ENCODE measurements at regions not wholly inside any gene's neighbourhood (a gene's known extent, or its start where the extent isn't known, plus 50 kb on each side); places are given as distances from the start of the nearest gene placed in this dataset.

- Histone ChIP-seq H3K27ac (ENCODE audit: low read depth, low read length, severe bottlenecking) (no peak overlapping the region), H3K4me1 (ENCODE audit: control insufficient read depth, insufficient read depth, low read length, poor library complexity, severe bottlenecking) (no peaks in the 10 kb centered on the region), H3K9me3 (ENCODE audit: control insufficient read depth, low read length) (no peaks in the 10 kb centered on the region), H3K4me3 (ENCODE audit: extremely low read depth, insufficient read depth, low read length, poor library complexity, severe bottlenecking) (no peak overlapping the region), H3K36me3 (ENCODE audit: control insufficient read depth, insufficient read depth, low read length) (no peaks in the 10 kb centered on the region)
- 84 to 93% methylated on average over 2 of the region's 2 CpGs for WGBS, 2 experiments (ENCODE audit: insufficient coverage in 2 of 2)
These were observed 112.8 kb downstream of the DSC3 start for GRCh38 chr18:30929718-30930117.

- Histone ChIP-seq H3K4me1 (ENCODE audit: control insufficient read depth, insufficient read depth, low read length, poor library complexity, severe bottlenecking) (no peaks in the 10 kb centered on the region), H3K36me3 (ENCODE audit: control insufficient read depth, insufficient read depth, low read length) (no peaks in the 10 kb centered on the region), H3K9me3 (ENCODE audit: control insufficient read depth, low read length) (no peaks in the 10 kb centered on the region), H3K27ac (ENCODE audit: low read depth, low read length, severe bottlenecking) (no peak overlapping the region), H3K4me3 (ENCODE audit: extremely low read depth, insufficient read depth, low read length, poor library complexity, severe bottlenecking) (no peak overlapping the region)
- no CpG with 5 or more reads among the region's 2 CpGs for WGBS, 2 experiments (ENCODE audit: insufficient coverage in 2 of 2)
These were observed 113.5 kb downstream of the DSC3 start for GRCh38 chr18:30929065-30929464.

- 86 to 100% methylated on average over 1 of the region's 5 CpGs for whole genome bisulfite sequencing, 2 experiments (ENCODE audit: insufficient coverage in 2 of 2)
- H3K9me3 ChIP-seq (ENCODE audit: control insufficient read depth, low read length) = no peaks in the 10 kb centered on the region
- no peaks in the 10 kb centered on the region for H3K4me1 ChIP-seq (ENCODE audit: control insufficient read depth, insufficient read depth, low read length, poor library complexity, severe bottlenecking)
These were observed 114.9 kb downstream of the DSC3 start for GRCh38 chr18:30927517-30928075.

GRCh38 chr18:30927042-30927441 is 115.5 kb downstream of the DSC3 start:
- no peaks in the 10 kb centered on the region for H3K9me3 ChIP-seq (ENCODE audit: control insufficient read depth, low read length)
- no peak overlapping the region for H3K4me3 ChIP-seq (ENCODE audit: extremely low read depth, insufficient read depth, low read length, poor library complexity, severe bottlenecking)
- H3K27ac ChIP-seq (ENCODE audit: low read depth, low read length, severe bottlenecking) = no peak overlapping the region
- H3K36me3 ChIP-seq (ENCODE audit: control insufficient read depth, insufficient read depth, low read length) = no peaks in the 10 kb centered on the region
- H3K4me1 ChIP-seq (ENCODE audit: control insufficient read depth, insufficient read depth, low read length, poor library complexity, severe bottlenecking) = no peaks in the 10 kb centered on the region
- WGBS, 2 experiments (ENCODE audit: insufficient coverage in 2 of 2) = no CpG with 5 or more reads among the region's 1 CpG

More at GRCh38 chr18:30927517-30928075, 114.9 kb downstream of the DSC3 start:
- Histone ChIP-seq H3K4me3 (ENCODE audit: extremely low read depth, insufficient read depth, low read length, poor library complexity, severe bottlenecking) (no peak overlapping the region), H3K27ac (ENCODE audit: low read depth, low read length, severe bottlenecking) (no peak overlapping the region), H3K36me3 (ENCODE audit: control insufficient read depth, insufficient read depth, low read length) (no peaks in the 10 kb centered on the region)

- WGBS, 2 experiments (ENCODE audit: insufficient coverage in 2 of 2) = 100% methylated on average over 1 of the region's 1 CpG; no CpG with 5 or more reads in 1 of the 2 experiments
- Histone ChIP-seq H3K4me1 (ENCODE audit: control insufficient read depth, insufficient read depth, low read length, poor library complexity, severe bottlenecking) (no peaks in the 10 kb centered on the region), H3K9me3 (ENCODE audit: control insufficient read depth, low read length) (no peaks in the 10 kb centered on the region), H3K36me3 (ENCODE audit: control insufficient read depth, insufficient read depth, low read length) (no peaks in the 10 kb centered on the region), H3K4me3 (ENCODE audit: extremely low read depth, insufficient read depth, low read length, poor library complexity, severe bottlenecking) (no peak overlapping the region), H3K27ac (ENCODE audit: low read depth, low read length, severe bottlenecking) (no peak overlapping the region)
These were observed 116.7 kb downstream of the DSC3 start for GRCh38 chr18:30925795-30926194.

GRCh38 chr18:30920757-30921156 is 121.8 kb downstream of the DSC3 start:
- 91 to 100% methylated on average over 1 to 2 of the region's 5 CpGs for WGBS, 2 experiments (ENCODE audit: insufficient coverage in 2 of 2)
- H3K9me3 ChIP-seq (ENCODE audit: control insufficient read depth, low read length) = no peaks in the 10 kb centered on the region

GRCh38 chr18:30920351-30920750 is 122.2 kb downstream of the DSC3 start:
- Histone ChIP-seq H3K9me3 (ENCODE audit: control insufficient read depth, low read length) (no peaks in the 10 kb centered on the region), H3K4me1 (ENCODE audit: control insufficient read depth, insufficient read depth, low read length, poor library complexity, severe bottlenecking) (no peaks in the 10 kb centered on the region), H3K27ac (ENCODE audit: low read depth, low read length, severe bottlenecking) (no peak overlapping the region), H3K4me3 (ENCODE audit: extremely low read depth, insufficient read depth, low read length, poor library complexity, severe bottlenecking) (no peak overlapping the region), H3K36me3 (ENCODE audit: control insufficient read depth, insufficient read depth, low read length) (no peaks in the 10 kb centered on the region)
- 94% methylated on average over 2 of the region's 3 CpGs; no CpG with 5 or more reads in 1 of the 2 experiments for WGBS, 2 experiments (ENCODE audit: insufficient coverage in 2 of 2)

More at GRCh38 chr18:30920757-30921156, 121.8 kb downstream of the DSC3 start:
- Histone ChIP-seq H3K27ac (ENCODE audit: low read depth, low read length, severe bottlenecking) (no peak overlapping the region), H3K4me3 (ENCODE audit: extremely low read depth, insufficient read depth, low read length, poor library complexity, severe bottlenecking) (no peak overlapping the region), H3K4me1 (ENCODE audit: control insufficient read depth, insufficient read depth, low read length, poor library complexity, severe bottlenecking) (no peaks in the 10 kb centered on the region), H3K36me3 (ENCODE audit: control insufficient read depth, insufficient read depth, low read length) (no peaks in the 10 kb centered on the region)

GRCh38 chr18:30917651-30918050 is 124.9 kb downstream of the DSC3 start:
- Histone ChIP-seq H3K36me3 (ENCODE audit: control insufficient read depth, insufficient read depth, low read length) (no peaks in the 10 kb centered on the region), H3K4me3 (ENCODE audit: extremely low read depth, insufficient read depth, low read length, poor library complexity, severe bottlenecking) (no peak overlapping the region), H3K27ac (ENCODE audit: low read depth, low read length, severe bottlenecking) (no peak overlapping the region), H3K4me1 (ENCODE audit: control insufficient read depth, insufficient read depth, low read length, poor library complexity, severe bottlenecking) (no peaks in the 10 kb centered on the region), H3K9me3 (ENCODE audit: control insufficient read depth, low read length) (no peaks in the 10 kb centered on the region)
- WGBS, 2 experiments (ENCODE audit: insufficient coverage in 2 of 2) = no CpG with 5 or more reads among the region's 4 CpGs

GRCh38 chr18:30915336-30915988 is 127.1 kb downstream of the DSC3 start:
- Histone ChIP-seq H3K9me3 (ENCODE audit: control insufficient read depth, low read length) (no peaks in the 10 kb centered on the region), H3K36me3 (ENCODE audit: control insufficient read depth, insufficient read depth, low read length) (no peaks in the 10 kb centered on the region), H3K27ac (ENCODE audit: low read depth, low read length, severe bottlenecking) (no peak overlapping the region), H3K4me3 (ENCODE audit: extremely low read depth, insufficient read depth, low read length, poor library complexity, severe bottlenecking) (no peak overlapping the region), H3K4me1 (ENCODE audit: control insufficient read depth, insufficient read depth, low read length, poor library complexity, severe bottlenecking) (no peaks in the 10 kb centered on the region)
- WGBS, 2 experiments (ENCODE audit: insufficient coverage in 2 of 2) = 80 to 100% methylated on average over 1 of the region's 4 CpGs

GRCh38 chr18:30908381-30908780 is 134.2 kb downstream of the DSC3 start:
- Histone ChIP-seq H3K4me3 (ENCODE audit: extremely low read depth, insufficient read depth, low read length, poor library complexity, severe bottlenecking) (no peak overlapping the region), H3K9me3 (ENCODE audit: control insufficient read depth, low read length) (no peaks in the 10 kb centered on the region), H3K4me1 (ENCODE audit: control insufficient read depth, insufficient read depth, low read length, poor library complexity, severe bottlenecking) (no peaks in the 10 kb centered on the region), H3K27ac (ENCODE audit: low read depth, low read length, severe bottlenecking) (no peak overlapping the region), H3K36me3 (ENCODE audit: control insufficient read depth, insufficient read depth, low read length) (no peaks in the 10 kb centered on the region)
- WGBS, 2 experiments (ENCODE audit: insufficient coverage in 2 of 2) = no CpG with 5 or more reads among the region's 1 CpG

- Histone ChIP-seq H3K27ac (ENCODE audit: low read depth, low read length, severe bottlenecking) (no peak overlapping the region), H3K36me3 (ENCODE audit: control insufficient read depth, insufficient read depth, low read length) (no peaks in the 10 kb centered on the region), H3K9me3 (ENCODE audit: control insufficient read depth, low read length) (no peaks in the 10 kb centered on the region), H3K4me3 (ENCODE audit: extremely low read depth, insufficient read depth, low read length, poor library complexity, severe bottlenecking) (no peak overlapping the region), H3K4me1 (ENCODE audit: control insufficient read depth, insufficient read depth, low read length, poor library complexity, severe bottlenecking) (no peaks in the 10 kb centered on the region)
These were observed 139.0 kb downstream of the DSC3 start for GRCh38 chr18:30903566-30903965.
